GM03348 (cell line): ENCODE measurements at regions not wholly inside any gene's neighbourhood (a gene's known extent, or its start where the extent isn't known, plus 50 kb on each side); places are given as distances from the start of the nearest gene placed in this dataset.

ENCODE experiments used
- DNase-seq: peaks from one replicate; pipeline ENCODE4 v3.0.0; 2012; ENCODE audit warnings: low spot score

- no peak for DNase-seq
Observed at GRCh38 chr7:42492920-42493319, 255.9 kb upstream of the GLI3 start.

- DNase-seq: no peak
Observed at GRCh38 chr7:42491106-42491505, 254.1 kb upstream of the GLI3 start.

DNA sequence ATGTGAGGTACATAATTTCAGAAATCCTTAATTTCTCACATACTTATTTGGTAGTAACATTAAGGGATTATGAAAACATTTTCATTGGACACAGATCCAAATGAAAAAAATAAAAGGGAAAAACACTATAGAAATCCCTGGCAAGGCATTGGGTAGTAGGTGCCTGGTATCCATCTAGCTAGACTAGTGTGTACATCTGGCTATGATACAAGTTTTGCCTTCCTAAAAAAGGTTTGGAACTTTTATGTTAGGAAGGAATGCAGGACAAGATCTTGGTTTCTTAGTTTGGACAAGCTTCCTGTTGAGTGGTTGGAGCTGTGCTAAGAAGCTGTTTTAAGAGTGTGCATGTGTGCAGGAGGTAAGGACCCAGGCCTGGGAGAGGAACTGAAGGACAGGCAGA is 252.3 kb upstream of the GLI3 start:
- no peak for DNase-seq

DNA sequence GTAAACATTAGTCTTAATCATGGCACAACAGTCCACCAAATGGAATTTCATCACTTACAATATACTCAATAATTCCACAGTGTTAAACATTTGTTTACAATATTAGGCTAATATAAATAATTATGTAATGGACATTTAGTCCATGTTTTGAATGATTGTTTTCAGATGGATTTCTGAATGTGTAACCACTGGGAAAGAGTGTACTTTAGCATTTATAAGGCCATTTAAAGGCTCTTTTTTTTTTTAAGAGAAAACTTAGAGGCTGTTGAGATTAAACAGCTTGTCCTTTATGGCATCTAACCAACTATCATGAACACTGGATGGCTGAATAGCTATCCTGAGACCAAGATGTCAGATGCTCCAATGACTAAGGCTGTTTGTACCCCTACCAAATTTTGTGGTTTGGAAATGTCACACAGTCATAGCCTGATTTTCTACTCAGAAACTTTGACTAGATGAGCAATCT is 248.3 kb upstream of the GLI3 start:
- no peak for DNase-seq

DNA sequence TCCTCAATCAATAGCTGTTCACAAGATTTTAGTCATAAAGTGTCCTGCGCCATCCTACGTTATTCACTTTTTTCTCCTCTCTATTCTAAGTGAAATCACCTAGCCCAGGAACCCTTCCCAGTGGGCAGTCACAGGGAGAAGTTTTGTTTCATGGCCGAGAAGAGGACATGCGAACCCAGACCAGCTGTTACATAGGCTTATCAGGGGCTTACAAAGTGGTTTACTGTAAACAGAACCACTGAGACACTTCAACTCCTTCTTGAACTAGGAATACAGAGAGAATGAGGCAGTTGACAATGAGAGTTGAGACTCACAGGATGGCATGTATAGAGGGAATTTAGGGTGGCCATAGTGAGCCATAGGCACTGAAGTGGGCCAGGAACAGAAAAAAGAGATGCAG is 246.9 kb upstream of the GLI3 start:
- no peak for DNase-seq

- no peak for DNase-seq
Observed at GRCh38 chr7:42479816-42480633, 243.0 kb upstream of the GLI3 start.

DNA sequence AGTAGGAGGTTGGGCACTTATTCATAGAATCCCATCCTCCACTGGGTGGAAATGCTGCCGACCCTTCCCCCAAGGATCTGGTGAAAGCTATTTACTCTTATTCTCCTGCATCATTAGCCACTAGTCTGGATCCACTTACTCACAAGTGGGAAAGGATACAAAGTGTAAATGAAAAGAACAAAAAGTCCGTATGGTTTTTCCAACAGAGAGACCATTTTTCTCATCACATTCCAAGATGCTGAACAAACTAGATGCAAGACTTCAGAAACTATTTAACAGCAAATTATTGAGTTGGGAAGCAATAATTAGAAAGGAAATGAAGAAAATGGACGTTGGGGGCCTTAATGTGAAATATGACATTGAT is 242.4 kb upstream of the GLI3 start:
- DNase-seq: no peak

DNA sequence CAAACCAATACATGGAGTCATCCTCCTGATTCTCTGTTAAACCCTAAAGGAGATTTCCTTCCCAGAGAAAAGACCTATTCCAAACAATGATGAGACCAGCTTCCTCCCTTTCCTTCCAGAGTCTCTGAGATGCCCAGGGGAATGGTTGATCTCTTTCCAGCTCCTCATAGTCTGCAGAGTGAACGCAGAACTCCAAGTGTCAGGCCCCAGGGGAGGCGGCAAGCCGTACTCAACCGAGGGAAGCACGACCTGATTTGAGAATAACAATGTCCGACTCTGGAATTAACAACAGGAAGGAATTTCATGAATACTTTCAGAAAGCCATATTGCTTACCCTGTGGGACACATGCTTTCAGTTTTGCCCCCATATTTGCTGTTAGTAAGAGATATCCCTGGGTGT is 241.7 kb upstream of the GLI3 start:
- DNase-seq: no peak

DNA sequence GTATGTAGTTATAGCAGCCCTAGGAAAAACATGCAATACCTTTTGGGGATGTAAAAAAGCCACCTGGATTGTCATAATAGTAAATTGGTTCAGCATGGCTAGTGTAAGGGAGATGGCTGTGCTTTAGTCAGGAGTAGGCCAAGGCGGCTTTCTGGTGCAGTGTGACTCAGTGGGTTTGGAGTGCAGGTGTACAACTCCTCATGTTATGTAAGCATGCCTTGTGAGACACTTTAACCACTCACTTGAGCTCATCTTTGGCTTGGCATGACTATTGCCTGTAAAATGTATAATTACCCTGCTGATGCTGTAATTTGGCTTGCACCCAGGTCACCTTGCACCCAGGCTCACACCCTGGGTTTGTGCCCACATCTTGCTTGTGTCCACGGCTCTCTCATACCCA is 239.2 kb upstream of the GLI3 start:
- no peak for DNase-seq

DNA sequence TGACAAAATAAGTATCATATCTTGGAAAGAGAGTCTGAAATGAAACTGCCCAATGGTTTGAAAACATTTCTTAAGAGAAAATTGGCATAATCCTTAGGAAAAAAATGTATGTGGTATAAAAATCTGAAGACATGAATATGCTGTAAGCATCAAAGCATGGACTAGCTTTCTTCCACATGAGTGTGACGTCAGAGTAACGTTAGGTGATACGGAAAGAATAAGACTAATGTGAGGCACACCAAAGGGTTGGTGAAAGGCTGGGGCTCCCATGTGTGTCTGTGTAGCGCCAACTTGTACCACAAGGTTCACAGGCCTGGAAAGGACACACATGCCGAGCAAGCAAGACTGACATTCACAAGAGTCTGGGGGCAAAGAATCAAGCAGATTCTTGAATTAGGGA is 238.1 kb upstream of the GLI3 start:
- no peak for DNase-seq

GRCh38 chr7:42473099-42473498 is 236.1 kb upstream of the GLI3 start:
- no peak for DNase-seq

GRCh38 chr7:42471573-42472174 is 234.7 kb upstream of the GLI3 start:
- no peak for DNase-seq

DNA sequence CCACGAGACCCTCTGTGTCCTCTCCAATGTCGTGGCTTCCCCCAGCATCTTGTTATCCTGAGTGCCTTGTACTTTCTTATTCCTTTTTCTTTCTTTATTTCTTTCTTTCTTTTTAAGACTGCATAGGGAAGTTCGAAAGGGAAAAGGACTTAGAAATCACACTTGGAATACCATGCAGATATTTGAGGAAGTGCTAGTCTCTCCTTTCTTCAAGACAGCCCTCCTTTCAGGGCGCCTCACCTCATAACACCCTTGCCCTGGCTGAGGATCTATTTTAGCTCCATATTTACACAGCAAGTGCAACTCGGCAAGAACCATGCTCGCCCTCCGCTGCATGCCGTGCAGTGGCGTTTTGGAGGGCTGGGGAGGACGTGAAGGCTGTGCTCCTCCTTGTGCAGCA is 232.3 kb upstream of the GLI3 start:
- DNase-seq: no peak

DNA sequence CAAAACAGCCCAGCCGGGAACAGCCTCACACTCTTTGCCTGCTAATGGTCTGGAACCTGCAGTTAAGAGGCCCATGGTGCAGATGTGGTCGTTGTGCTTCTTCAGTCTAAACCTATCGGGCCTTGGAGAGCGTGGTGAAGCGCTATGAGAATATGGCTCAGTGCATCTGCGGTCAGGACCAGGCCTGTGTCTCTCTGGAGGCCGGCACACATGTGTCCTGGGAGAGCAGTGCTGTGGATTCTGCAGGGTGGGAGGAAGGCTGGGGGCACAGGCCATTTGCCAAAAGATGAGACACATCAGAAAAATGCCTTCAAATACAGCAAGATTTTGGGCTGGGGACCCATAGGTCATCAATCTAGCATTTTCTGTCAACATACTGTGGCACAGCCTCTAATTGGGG is 231.5 kb upstream of the GLI3 start:
- no peak for DNase-seq

- DNase-seq: peak; percentile 19
Observed at GRCh38 chr7:42461537-42461936, 224.5 kb upstream of the GLI3 start.

DNA sequence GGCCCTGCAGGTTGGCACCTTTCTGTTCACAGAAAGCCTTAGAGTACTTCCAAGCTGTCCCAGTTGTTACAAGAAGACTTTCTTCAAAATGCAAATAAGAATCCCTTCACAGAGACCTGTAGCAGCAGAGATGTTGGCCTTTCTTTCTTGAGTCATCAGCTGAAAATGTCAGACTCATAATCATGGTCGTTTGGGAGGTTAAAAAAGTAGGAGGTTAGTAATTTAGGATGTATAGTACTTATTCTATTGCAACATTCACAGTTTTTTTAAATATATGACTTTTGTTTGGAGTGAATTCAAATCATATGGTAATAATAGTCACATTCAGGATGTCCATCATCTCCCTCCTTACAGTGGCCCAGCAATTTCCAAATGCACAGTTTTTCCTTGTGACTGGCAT is 223.9 kb upstream of the GLI3 start:
- DNase-seq: no peak

- DNase-seq: no peak
Observed at GRCh38 chr7:42460148-42460547, 223.1 kb upstream of the GLI3 start.

- DNase-seq: no peak
Observed at GRCh38 chr7:42457663-42458062, 220.7 kb upstream of the GLI3 start.

DNA sequence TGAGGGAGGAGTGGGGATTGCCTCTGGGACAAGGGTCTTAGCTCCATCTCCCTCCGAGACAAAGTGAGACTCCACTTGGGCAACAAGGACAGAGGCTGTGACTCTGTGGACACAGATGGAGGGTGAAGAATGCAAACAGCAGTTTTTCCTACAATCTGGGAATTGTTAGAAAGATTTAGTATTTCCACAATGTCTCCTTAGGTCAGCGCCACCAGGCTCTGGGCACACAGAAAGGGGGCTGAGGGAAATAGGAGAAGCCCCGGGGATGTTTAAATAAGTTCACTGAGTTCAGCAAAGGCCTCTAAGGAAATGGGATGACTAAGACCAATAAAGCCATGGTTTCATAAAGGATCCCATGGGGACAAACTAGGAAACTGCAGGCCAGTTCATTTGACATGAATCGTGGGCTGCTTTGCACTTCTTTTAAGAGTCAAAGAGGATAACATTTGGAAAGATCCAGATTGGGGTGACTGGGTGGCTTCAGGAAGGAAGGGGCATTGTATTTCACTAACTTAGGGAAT is 219.8 kb upstream of the GLI3 start:
- no peak for DNase-seq

DNA sequence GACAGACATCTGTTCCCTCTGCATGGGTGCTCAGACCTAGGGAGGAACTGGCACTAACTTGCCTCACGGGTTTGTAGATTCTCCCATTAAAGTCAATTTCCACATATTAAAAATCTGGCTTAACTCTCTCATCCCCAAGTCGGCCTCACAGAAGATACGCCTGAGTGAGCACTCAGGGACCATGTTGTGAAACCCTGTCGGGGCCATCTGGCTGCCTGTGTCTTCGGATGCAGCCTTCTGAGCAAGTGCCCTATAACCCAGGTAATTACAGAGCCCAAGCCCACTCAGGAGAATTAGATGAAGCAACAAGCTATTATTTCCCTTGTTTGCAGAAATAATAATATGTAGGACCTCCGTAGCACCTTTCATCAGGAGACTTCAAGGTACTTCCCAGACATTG is 219.3 kb upstream of the GLI3 start:
- no peak for DNase-seq

DNA sequence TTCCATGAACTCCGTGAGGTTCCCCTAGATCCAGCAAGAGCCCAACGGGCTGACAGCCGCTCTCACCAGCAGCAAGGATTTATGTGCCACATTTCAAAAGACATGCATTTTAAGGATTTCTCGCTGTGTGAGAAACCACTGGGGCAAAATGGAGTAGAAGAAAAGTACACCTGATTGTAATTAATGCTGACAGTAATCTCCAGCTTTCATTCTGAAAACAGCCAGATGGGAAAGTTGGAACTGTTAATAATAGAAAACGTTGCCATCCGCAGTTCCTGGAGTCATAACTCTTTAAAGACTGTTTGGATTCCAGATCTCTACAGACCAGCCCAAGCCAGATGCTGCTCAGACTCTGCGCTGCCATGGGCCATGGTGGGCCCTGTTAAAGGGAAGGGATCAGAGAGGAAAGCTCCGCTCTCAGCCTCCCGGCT is 216.9 kb upstream of the GLI3 start:
- peak; percentile 47 for DNase-seq

DNA sequence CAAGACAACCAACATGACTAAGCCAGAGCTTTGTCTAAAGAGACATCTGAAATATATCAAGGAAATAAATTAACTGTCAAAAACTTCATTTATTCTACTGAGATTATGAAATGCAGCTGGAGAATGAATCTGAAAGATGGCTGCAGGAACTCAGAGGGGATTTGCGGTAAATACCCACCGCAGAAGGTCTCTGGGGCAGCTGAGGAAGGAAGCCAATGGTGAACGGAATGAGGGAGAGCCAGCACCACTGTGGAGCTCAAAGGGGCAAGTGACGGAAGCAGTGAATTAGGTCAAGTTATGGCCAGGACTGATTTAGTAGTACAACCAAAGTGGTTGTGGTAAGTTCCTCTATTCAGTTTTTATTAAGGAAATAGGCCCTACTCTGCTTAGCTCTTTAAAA is 215.3 kb upstream of the GLI3 start:
- no peak for DNase-seq

- DNase-seq: no peak
Observed at GRCh38 chr7:42449431-42449830, 212.4 kb upstream of the GLI3 start.

DNA sequence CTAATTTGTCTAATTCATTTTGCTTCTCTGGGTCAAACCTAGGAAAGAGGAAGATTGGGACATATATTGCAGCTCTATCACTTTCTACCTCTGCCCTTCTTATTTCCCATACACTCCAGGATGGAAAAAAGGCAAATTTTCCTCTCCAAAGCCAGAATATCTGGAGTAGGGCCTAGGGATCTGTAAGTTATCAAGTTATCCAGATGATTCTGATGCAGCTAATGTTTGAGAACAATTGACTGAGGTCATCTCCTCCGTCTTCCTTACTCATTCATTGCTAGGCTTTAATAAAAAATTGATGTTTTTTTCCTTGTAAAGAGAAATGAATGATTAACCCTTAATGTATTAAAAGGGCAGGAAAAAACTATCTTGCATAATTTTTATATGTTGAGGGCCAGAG is 211.9 kb upstream of the GLI3 start:
- DNase-seq: no peak
